T-helper 2 cell treated with Interferon-gamma antibody and Interleukin-4, amounts not matched to agents 100 ng/mL and 5 ng/mL, for 36 hours (primary cell): ENCODE measurements at regions not wholly inside any gene's neighbourhood (a gene's known extent, or its start where the extent isn't known, plus 50 kb on each side); places are given as distances from the start of the nearest gene placed in this dataset.
"Not testable (repeated sequence)": the region's sequence is repeated elsewhere in the genome, so short reads cannot be mapped to it uniquely, and the experiment has no call there.

Source experiments
- intact Hi-C: fragments of 100-400 bp; cut with micrococcal nuclease; formaldehyde crosslinking; loops from one replicate; pipeline ENCODE4 v1.15.1; 2023

DNA sequence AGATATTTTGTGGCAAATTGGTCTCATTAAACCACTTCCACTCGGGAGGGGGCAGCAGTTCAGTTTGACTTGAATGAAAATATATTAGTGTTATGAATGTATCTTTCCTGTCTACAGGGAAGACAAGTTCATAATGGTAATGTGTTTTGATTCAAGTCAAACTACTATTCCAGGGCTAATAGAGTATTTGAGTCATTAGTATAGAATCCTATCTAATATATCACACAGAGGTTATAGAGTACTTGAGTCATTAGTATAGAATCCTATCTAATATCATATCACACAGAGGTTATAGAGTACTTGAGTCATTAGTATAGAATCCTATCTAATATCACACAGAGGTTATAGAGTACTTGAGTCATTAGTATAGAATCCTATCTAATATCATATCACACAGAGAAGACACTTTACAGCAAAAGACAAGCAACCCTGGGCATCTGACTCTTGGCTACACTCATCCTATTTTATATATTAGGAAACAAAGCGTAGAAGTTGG is 199.7 kb upstream of the MAGI2 start:
- intact Hi-C loops: no loop called here

DNA sequence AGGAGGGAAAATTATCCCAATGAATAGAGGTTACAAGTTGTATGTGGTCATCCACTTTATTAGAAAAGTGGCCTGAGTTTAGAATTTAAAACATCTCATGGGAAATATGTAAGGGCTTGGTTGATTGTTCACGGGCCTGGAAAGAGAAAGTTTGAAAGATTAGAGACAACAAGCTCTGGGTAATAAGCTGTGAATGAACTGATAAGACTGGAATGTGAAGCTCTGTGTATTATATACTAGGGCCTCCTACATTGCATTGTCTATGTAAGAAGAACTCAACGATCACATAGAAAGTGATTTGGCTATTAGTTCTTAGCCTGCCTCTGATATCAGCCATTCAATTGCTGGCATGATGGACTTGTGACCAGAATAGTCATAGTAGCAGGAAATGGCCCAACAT is 199.2 kb upstream of the MAGI2 start:
- intact Hi-C loops: no loop called here

DNA sequence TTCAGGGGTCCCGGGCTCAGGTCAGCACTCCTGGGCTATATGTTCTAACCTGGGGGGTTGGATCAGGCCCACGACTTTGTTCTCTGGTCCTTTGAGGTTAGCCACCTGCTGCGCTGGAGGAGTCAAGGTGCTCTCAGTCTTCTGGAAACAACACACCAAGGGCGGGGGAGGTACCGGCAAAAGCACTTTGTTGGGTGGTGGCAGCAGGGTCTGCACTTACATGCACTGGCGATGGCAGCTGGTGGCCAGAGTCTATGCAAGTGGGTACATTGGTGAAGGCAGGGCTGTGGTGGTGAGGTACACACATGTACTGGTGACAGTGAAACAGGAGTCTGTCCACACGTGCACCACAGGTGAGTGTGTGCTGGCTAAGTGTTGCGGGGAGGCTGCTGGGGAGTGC is 194.2 kb upstream of the MAGI2 start:
- intact Hi-C loops: no loop called here

DNA sequence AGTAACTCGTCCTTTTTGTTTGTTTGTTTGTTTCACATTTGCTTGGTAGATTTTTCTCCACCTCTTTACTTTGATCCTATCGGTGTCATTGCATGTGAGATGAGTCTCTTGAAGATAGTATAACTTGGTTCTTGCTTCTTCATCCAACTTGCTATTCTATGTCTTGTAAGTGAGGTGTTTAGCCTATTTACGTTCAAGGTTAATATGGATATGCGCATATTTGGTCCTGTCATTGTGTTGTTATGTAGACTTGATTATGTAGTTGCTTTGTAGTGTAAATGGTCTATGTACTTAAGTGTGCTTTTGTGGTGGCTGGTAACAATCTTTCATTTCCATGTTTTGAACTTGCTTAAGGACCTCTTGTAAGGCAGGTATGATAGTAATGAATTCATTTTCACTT is 192.8 kb upstream of the MAGI2 start:
- intact Hi-C loops: no loop called here

DNA sequence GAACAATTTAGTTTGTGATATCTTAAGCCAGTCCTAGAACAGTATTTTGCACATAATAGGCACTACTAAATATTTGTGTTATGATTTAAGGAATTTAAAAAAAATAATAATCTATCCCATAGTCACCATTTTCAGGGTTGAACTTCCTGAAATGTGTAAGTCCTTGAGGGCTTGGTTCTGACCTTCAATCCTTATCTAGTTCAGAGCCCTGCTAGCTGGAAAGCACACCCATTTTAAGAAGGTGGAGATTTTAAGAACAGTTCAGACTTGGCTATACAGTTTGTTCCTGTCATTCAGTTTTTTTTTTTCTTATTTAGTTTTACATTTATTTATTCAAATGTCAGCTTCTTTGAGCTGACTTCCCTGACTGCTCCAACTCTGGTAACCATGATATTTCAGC is 183.4 kb upstream of the MAGI2 start:
- intact Hi-C loops: no loop called here

DNA sequence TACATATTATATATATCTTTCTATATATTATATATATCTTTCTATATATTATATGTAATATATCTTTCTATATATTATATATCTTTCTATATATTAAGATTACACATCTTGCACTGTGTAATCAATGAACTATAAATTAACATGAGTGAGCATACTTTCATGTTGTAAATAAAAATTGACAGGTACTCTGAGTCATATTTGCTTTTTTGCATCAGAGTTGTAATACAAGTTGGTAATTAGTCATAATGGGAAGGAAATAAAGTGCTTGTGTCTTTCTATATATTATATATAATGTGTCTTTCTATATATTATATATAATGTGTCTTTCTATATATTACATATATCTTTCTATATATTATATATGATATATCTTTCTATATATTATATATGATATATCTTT is 172.5 kb upstream of the MAGI2 start:
- intact Hi-C loops: not testable (repeated sequence)

DNA sequence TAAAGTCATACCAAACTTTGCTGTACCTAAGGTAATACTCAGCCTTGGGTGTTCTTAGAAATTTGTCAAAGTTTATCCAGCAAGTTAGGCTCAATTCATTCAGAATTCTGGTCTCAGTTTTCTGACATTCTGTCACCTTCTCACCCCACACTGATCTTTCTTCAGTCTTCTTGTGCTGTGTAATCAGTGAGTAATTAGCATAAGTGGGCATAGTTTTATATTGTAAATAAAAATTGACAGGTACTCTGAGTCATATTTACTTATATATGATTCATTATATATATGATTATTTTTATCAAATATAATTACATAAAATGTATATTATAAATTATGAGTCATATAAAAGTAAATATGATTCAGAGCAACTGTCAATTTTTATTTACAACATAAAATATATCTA is 170.9 kb upstream of the MAGI2 start:
- intact Hi-C loops: no loop called here

DNA sequence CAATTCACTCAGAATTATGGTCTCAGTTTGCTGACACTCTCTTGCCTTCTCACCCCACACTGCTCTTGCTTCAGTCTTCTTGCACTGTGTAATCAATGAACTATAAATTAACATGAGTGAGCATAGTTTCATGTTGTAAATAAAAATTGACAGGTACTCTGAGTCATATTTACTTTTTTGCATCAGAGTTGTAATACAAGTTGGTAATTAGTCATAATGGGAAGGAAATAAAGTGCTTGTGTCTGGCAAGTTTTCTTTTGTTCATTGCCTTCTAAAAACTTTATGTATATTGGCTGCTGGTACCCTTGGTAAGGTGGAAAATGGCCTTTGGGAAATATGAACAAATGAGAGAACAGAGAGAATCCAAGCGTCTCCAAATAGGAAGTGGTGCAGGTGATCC is 169.3 kb upstream of the MAGI2 start:
- intact Hi-C loops: no loop called here

DNA sequence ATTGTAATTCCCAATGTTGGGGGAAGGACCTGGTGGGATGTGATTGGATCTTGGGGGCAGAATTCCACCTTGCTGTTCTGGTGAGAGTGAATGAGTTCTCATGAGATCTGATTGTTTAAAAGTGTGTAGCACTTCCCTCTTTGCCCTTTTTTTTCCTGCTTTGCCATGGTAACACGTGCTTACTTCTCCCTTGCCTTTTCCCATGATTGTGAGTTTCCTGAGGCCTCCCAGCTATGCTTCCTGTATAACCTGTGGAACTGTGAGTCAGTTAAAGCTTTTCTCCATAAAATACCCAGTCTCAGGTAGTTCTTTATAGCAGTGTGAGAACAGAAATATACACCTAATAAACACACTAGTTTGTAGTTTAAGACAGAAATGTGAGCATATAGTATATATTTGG is 166.8 kb upstream of the MAGI2 start:
- intact Hi-C loops: no loop called here

DNA sequence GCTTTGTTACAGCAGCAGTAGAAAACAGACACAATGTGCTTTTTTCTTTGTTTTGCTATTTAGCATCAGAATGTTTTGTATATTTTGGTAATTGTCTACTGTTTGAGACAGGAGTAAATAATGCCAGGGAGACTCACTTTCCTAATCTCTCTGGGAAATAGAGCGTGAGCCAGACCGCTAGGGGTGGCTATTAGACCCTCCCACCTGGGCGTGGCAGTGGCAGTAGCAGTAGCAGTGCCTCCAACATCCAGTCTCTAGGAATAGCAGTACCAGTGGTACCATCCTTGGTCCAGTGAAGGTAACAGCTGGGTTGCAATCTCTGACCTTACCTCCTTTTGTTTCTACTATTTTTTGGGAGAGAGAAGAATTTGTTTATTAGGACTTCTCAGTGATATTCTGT is 165.7 kb upstream of the MAGI2 start:
- intact Hi-C loops: no loop called here

DNA sequence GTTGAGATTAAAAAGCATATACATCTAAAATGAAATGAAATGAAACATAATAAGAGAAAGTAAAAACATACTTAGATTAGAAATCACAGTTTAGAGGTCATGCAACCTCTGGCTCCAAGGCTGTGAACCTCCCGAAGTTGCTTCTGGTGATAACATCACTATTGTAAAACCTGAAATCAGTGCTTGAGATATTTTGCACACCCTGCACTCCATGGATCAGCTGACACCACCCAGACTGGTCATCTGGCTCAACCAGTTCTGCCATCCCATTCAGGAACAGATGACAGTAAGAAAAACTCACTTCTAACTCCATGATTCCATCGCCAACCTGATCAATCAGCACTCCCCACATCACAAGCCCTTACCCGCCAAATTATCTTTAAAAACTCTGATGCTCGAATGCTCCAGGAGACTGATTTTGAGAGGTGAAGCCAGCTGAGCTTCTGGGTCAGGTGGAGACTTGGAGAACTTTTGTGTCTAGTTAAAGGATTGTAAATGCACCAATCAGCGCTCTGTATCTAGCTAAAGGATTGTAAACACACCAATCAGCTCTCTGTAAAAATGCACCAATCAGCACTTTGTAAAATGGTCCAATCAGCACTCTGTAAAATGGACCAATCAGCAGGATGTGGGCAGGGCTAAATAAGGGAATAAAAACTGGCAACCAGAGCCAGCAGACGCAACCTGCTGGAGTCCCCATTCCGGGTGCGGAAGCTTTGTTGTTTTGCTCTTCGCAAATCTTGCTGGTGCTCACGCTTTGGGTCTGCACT is 162.6 kb upstream of the MAGI2 start:
- intact Hi-C loops: no loop called here

DNA sequence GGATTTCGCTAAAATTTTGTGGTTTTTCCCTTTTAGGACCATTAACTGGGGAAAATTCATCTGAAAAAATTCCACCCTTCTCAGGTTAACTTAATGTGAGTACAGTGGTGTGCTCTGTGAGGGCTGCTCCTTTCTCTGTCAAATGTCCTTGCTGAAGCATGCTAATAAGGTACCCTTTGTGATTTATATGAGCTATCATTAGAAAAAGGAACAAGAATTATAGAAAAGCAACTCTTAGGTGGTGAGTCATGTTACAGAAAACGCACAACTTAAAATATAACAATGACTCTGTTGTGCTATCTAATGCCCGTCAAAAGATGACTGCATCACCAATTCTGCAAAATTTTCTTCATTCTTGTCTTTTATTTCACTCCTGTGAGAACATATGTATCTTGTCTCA is 162.0 kb upstream of the MAGI2 start:
- intact Hi-C loops: no loop called here

DNA sequence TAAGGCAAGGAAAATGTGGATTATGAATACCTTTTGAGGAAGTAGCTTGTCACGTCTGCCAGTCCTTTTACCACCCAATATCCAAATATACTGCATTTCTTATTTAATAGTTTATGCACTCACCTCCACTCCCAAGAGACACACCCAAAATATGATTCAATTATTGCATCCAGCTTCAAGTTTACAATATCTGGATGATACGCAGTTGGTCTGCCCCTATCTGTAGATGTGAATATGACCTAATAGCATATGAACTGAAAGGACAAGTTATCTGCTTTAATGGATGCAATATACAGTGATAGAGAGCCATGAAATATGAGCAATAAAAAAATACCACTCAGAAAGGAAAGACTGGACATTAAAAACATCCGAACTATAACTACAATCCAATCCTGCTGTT is 159.4 kb upstream of the MAGI2 start:
- intact Hi-C loops: no loop called here

DNA sequence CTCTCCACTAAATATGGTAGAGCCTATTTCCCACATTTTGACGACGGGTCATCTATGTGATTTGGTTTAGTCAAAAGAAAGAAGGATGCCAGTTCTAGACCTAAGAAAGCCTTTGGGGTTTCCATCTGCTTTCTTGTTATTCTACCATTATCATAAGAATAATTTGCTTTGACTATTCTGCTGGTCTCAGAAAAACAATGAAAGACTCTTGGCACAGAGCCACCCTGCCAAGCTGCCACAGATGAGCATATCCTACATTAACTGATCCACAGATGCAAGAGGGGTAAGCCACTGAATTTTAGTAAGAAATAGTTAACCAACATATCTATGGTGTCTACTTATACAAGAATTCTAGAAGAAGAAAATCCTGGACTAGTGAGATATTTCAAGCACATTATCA is 158.6 kb upstream of the MAGI2 start:
- intact Hi-C loops: no loop called here

DNA sequence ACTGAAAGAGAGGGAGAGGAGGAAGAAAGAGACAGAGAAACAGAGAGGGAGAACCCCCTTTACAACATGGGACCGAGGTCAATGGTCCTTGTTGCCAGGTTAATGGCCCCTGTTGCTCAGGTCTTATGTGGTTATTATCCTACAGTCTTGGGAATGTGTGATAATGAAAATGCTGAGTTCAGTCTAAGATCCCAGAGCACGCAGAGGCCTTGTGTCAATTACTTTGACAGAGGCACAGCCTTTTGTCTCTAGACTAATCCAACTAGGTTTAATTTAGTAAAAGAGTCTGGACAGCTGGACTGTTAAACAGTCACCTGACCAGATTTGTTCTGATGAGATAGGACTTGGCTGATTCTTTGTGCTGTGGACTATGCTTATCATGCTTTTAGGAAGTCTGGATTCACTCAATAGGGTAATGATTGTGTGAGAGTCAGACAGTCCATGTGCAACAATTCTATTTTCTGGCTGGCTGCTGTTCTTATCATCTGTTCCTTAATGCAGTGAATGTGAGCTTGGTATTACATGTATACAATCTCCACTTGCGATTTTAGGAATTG is 157.4 kb upstream of the MAGI2 start:
- intact Hi-C loops: no loop called here

DNA sequence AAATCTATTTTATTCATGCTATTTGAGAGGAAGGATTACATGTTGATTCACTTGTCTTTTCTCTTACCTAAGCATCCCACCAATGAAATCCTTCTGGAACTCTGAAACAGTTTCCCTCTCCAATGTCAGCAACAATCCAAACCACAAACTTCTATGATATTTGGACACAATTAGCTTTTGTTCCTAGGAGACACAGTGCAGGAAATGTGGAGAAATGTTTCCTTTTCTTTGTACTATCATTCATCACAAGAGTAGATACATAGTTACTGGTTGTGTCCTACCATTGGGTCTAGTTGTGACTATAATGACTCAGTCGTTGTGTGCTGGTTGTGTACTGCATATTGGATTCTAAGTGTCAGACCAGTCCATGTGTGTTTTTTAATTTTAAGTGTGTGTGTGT is 156.8 kb upstream of the MAGI2 start:
- intact Hi-C loops: no loop called here

DNA sequence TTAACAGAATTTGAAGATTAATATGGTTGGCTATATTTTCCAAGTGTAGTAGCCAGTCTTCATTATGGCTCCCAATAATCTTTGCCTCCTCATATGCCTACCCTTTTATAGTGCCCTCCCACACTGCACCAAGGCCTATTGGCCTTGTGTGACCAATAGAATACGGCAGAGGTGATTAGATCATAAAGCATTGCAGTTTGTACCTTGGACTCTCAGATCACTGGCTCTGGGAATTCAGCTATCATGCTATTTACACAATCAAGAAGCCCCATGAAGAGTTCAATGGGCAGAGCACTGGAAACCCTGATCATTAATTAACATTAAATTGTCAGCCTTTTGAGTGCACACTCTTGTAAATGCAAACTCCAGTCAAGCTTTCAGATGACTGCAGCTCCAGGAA is 154.5 kb upstream of the MAGI2 start:
- intact Hi-C loops: no loop called here

DNA sequence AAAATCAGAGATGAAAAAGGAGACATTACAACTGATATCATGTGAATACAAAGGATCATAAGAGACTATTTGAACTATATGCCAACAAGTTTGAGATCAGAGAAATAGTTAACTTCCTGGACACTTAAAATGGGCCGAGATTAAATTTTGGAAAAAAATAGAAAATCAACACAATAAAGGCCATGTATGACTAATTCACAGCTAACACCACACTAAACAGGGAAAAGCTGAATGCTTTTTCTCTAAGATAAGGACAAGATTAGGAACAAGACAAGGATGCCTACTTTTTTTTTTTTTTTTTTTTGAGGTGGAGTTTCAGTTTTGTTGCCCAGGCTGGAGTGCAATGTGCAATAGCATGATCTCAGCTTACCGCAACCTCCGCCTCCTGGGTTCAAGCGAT is 151.4 kb upstream of the MAGI2 start:
- intact Hi-C loops: no loop called here

DNA sequence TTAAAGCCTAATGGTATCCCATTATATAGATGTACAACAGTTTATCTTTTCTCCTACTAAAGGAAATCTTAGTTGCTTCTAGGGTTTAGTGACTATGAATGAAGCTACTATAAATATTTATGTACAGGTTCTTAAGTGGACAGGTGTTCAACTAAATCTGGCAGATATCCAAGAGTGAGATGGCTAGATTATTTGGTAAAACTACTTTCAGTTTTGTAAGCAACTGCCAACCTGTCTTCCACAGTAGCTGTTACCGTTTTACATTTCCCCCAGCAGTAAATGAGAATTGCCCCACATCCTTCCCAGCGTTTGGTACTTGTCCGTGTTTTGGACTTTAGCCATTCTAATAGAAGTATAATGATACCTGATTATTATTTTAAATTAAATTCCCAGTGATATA is 144.9 kb upstream of the MAGI2 start:
- intact Hi-C loops: no loop called here

DNA sequence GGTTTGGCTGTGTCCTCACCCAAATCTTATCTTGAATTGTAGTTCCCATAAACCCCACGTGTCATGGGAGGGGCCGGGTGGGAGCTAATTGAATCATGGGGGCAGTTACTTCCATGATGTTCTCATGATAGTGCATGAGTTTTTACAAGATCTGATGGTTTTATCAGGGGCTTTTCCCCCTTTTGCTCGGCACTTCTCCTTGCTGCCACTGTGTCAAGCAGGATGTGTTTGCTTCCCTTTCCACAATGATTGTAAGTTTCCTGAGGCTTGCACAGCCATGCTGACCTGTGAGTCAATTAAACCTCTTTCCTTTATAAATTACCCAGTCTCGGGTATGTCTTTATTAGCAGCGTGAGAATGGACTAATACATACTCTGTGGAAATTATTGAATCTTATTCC is 141.2 kb upstream of the MAGI2 start:
- intact Hi-C loops: not testable (repeated sequence)

DNA sequence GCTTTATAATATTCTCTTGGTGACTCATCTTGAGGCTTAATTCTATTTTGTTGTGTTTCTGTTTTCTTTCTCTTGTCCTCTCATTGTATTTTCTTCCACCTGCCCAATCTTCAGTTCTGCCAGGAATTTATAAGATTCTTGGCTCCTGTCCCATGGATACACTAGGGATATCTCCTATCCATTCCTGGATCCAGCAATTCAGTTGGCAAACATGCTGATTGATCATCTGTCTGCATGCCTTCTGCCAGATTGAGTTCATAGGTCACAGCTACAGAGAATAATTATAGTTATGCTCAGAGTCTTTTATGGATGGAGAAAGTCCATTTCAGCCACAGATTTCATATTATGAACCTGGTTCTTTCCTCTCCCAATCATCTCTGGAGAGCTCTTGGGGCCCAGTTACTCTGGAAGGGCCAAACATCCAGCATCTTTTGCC is 140.4 kb upstream of the MAGI2 start:
- intact Hi-C loops: no loop called here

DNA sequence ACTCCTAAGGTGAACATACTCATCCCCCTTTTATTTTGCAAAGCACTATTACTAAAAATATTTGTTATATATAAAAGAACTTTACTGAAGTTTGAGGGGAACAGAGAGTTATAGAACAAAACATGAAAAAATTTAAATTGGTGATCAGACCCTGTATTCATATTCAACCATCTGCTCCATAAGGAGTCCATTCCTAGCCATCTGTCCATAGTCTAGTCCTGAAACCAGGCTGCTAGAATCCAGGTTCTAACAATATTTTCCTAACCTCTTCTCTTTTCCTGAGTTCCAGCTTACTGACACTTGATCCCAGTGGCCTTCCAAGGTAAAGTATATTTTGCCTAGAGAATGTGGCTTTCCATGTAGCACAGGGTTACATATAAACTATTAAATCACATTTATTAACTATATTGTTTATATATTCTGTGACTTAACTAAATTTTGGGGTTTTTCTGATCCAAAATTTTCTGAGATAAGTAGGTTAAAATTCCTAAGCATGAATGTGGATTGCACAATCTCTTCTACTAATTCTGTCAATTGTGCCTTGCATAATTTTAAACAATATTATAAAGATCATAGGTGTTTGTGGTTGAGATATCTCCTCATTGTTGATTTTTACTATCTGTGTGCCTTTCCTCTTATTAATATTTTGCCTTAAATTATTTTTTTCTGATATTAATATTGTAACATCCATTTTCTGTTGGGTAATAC is 137.6 kb upstream of the MAGI2 start:
- intact Hi-C loops: no loop called here

DNA sequence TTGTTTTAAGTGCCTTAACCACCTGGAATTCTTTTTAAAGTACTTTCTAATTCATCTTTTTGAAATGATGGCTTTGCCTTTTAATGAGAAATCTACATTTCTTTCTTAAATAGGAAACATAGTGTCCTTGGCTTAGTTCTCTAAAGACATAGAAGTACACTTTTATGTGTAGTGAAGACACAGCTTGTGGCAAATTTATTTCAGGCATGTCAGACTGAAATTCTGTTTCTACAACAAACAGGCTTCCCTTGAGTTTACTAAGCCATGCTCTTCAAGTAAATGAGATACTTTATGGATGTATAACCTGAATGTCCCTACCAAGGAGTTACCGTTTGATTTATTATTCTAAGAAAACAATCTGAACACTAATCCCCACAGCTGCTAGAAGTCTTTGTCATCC is 136.9 kb upstream of the MAGI2 start:
- intact Hi-C loops: no loop called here
